ENCODE measurements at regions not wholly inside any gene's neighbourhood (a gene's known extent, or its start where the extent isn't known, plus 50 kb on each side); places are given as distances from the start of the nearest gene placed in this dataset.

GRCh38 chr5:114612406-114612805 is 250.5 kb downstream of the KCNN2 start:
- WGBS (ENCODE audit: insufficient coverage, low lambda C conversion rate): no CpG with 5 or more reads among the region's 3 CpGs
- no peak overlapping the region for H3K27ac ChIP-seq (ENCODE audit: low read length)
- no peak for DNase-seq
- H3K27me3 ChIP-seq (ENCODE audit: control insufficient read depth, insufficient read depth, low read length): no peaks in the 10 kb centered on the region
- H3K36me3 ChIP-seq (ENCODE audit: control insufficient read depth, insufficient read depth, low read length): no peaks in the 10 kb centered on the region
- H3K4me3 ChIP-seq (ENCODE audit: low read length): no peak overlapping the region
- H3K4me1 ChIP-seq (ENCODE audit: control insufficient read depth, insufficient read depth, low read length): no peaks in the 10 kb centered on the region
- peaks cover 3% of the 10 kb centered on the region for H3K9me3 ChIP-seq (ENCODE audit: control insufficient read depth, low read depth, low read length)

DNA sequence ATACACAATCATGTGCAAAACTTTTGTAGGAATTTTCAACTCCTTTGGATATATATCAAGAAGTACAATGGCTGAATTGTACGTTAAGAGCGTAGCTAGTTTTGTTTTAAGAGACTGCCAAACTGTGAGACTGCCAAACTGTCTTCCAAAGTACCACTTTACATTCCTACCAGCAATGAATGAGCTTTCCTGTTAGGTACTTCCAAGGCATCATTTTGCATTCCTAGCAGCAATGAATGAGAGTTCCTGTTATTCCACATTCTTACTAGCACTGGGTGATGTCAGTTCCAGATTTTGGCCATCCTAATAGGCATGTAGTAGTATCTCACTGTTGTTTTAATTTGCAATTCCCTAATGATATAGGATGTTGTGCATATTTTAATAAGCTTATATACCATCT is 219.3 kb downstream of the KCNN2 start:
- DNase-seq: no peak
- no peaks in the 10 kb centered on the region for H3K4me1 ChIP-seq (ENCODE audit: control insufficient read depth, insufficient read depth, low read length)
- H3K9me3 ChIP-seq (ENCODE audit: control insufficient read depth, low read depth, low read length): no peaks in the 10 kb centered on the region
- H3K27ac ChIP-seq (ENCODE audit: low read length): no peak overlapping the region
- H3K36me3 ChIP-seq (ENCODE audit: control insufficient read depth, insufficient read depth, low read length): no peaks in the 10 kb centered on the region
- no peaks in the 10 kb centered on the region for H3K27me3 ChIP-seq (ENCODE audit: control insufficient read depth, insufficient read depth, low read length)
- H3K4me3 ChIP-seq (ENCODE audit: low read length): no peak overlapping the region
- WGBS (ENCODE audit: insufficient coverage, low lambda C conversion rate): no CpG with 5 or more reads among the region's 2 CpGs

- Histone ChIP-seq H3K4me1 (ENCODE audit: control insufficient read depth, insufficient read depth, low read length) (no peaks in the 10 kb centered on the region), H3K36me3 (ENCODE audit: control insufficient read depth, insufficient read depth, low read length) (no peaks in the 10 kb centered on the region), H3K27ac (ENCODE audit: low read length) (no peak overlapping the region), H3K27me3 (ENCODE audit: control insufficient read depth, insufficient read depth, low read length) (no peaks in the 10 kb centered on the region), H3K9me3 (ENCODE audit: control insufficient read depth, low read depth, low read length) (no peaks in the 10 kb centered on the region), H3K4me3 (ENCODE audit: low read length) (no peak overlapping the region)
- no peak for DNase-seq
- WGBS (ENCODE audit: insufficient coverage, low lambda C conversion rate): 80% methylated on average over 1 of the region's 5 CpGs
These were observed 204.0 kb downstream of the KCNN2 start for GRCh38 chr5:114565871-114566270.

DNA sequence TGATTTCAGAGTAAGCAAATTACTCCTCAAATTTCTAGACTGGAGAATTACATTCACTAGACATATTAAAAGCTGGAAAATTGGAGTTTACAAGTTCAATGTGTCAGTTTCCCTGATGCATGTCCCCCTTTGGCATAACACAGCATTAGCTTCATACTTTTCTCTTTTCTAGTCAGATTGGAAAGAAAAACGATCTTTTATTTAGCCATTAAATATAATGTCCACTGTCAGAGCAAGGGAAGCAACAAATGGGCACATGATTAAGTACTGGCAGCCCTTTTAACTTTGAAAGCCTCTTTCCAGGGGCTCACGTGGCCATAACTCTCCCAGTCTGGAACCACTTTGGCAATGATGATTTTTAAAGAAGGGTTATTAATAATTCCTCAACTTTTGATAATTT is 203.3 kb downstream of the KCNN2 start:
- Histone ChIP-seq H3K36me3 (ENCODE audit: control insufficient read depth, insufficient read depth, low read length) (no peaks in the 10 kb centered on the region), H3K27me3 (ENCODE audit: control insufficient read depth, insufficient read depth, low read length) (no peaks in the 10 kb centered on the region), H3K27ac (ENCODE audit: low read length) (no peak overlapping the region), H3K9me3 (ENCODE audit: control insufficient read depth, low read depth, low read length) (no peaks in the 10 kb centered on the region), H3K4me1 (ENCODE audit: control insufficient read depth, insufficient read depth, low read length) (no peaks in the 10 kb centered on the region), H3K4me3 (ENCODE audit: low read length) (no peak overlapping the region)
- no peak for DNase-seq
- no CpG with 5 or more reads among the region's 2 CpGs for WGBS (ENCODE audit: insufficient coverage, low lambda C conversion rate)

- no peak overlapping the region for H3K4me3 ChIP-seq (ENCODE audit: low read length)
- WGBS (ENCODE audit: insufficient coverage, low lambda C conversion rate): no CpG with 5 or more reads among the region's 4 CpGs
- no peaks in the 10 kb centered on the region for H3K27me3 ChIP-seq (ENCODE audit: control insufficient read depth, insufficient read depth, low read length)
- no peaks in the 10 kb centered on the region for H3K9me3 ChIP-seq (ENCODE audit: control insufficient read depth, low read depth, low read length)
- DNase-seq: no peak
- H3K36me3 ChIP-seq (ENCODE audit: control insufficient read depth, insufficient read depth, low read length): no peaks in the 10 kb centered on the region
- no peaks in the 10 kb centered on the region for H3K4me1 ChIP-seq (ENCODE audit: control insufficient read depth, insufficient read depth, low read length)
- H3K27ac ChIP-seq (ENCODE audit: low read length): no peak overlapping the region
These were observed 199.5 kb downstream of the KCNN2 start for GRCh38 chr5:114561415-114561814.

Data from large intestine (tissue), 3 donors.